GM08714 (cell line): ENCODE measurements at regions not wholly inside any gene's neighbourhood (a gene's known extent, or its start where the extent isn't known, plus 50 kb on each side); places are given as distances from the start of the nearest gene placed in this dataset.
"Not testable (repeated sequence)": the region's sequence is repeated elsewhere in the genome, so short reads cannot be mapped to it uniquely, and the experiment has no call there.

Source experiments
- H3K4me3 ChIP-seq: fragments of 200-500 bp; sonication (Bioruptor generic); 2 replicates; pipeline ENCODE4 v1.5.1; 2014; ENCODE audit warnings: mild to moderate bottlenecking, low read length, inconsistent platforms
- ZNF274 ChIP-seq: IDR thresholded peaks from 2 replicates; pipeline ENCODE4 v1.6.1; 2012; ENCODE audit warnings: mild to moderate bottlenecking, low read depth, low read length

DNA sequence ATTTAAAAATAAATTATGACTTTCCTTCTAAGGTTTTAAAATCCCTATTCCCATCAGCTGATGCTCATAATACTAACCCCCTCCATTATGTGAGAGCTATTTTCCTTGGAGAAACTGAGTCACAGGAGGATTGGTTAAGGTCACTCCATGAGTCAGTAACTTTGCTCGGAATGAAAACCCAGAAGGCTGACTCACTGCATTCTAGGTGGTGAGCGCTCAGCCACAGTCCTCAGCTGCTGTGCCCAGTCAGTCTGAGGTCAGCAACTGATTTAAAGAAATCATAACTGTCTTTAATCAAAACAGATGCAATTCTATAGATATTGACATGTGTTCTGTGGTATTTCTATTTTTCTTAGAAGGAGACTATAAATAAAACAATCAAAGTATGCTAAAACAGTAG lies 359.2 kb downstream of the GJA1 start:
- TF ChIP-seq ZNF274, result no peak
- H3K4me3 ChIP-seq, result no peak overlapping the region

DNA sequence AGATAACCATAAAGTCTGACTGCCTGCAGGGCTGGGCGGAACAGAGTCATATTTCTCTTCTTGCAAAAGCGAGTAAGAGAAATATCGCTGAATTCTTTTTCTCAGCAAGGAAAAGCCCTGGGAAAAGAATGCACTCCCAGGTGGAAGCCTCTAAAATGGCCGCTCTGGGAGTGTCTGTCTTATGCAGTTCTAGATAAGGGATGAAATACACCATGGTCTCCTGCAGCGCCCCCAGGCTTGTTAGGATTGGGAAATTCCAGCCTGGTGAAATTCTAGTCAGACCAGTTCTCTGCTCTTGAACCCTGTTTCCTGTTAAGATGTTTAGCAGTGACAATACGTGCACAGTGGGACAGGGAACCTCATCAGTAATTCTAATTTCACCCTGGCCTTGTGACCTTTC lies 362.2 kb downstream of the GJA1 start:
- H3K4me3 ChIP-seq, result not testable (repeated sequence)

DNA sequence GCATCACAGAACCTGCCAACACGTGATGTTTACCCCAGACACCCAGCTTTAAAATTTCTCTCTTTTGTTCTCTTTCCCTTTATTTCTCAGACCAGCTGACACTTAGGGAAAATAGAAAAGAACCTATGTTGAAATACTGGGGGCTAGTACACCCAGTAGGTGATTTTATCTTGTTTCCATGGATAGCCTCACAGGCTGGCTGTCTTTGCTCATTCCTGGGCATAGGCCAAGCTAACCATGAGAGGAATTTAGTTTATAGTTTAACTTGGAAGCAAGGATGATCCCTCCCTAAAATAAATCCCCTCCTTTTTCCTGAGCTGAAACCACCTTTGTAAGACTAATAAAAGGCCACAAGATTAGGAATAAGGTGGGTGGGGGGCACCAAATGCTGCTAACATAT lies 362.7 kb downstream of the GJA1 start:
- not testable (repeated sequence) for H3K4me3 ChIP-seq

DNA sequence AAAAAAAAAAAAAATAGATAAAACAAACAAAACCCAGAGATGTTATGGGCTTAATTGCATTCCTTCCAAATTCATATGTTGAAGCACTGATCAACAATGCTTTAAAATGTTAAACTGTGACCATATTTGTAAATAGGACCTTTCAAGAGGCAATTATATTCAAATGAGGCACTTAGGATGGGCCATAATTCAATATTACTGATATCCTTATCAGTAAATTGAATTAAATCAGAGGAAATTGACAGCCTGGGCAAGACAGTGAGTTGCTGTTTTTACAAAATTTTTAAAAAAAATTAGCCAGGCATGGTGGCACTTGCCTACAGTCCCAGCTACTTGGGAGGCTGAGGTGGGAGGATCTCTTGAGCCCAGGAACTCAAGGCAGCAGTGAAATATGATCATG lies 364.1 kb downstream of the GJA1 start:
- TF ChIP-seq ZNF274, result no peak
- H3K4me3 ChIP-seq, result no peak overlapping the region

DNA sequence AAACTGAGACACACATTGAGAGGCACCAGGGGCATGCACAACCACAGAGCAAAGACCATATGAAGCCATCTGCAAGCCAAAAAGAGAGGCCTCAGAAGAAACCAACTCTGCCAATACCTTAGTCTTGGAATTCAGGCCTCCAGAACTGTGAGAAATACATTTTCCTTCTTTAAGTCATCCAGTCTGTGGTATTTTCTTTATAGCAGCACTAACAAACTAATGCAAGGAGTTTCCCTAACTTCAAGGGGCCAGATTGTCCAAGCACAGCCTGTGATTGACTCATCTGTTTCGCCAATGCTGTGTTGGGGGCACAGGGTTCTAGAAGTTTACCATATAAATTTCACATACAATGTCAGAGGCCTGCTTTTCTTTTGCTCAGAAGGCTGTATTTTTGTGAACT lies 364.6 kb downstream of the GJA1 start:
- no peak for TF ChIP-seq ZNF274

DNA sequence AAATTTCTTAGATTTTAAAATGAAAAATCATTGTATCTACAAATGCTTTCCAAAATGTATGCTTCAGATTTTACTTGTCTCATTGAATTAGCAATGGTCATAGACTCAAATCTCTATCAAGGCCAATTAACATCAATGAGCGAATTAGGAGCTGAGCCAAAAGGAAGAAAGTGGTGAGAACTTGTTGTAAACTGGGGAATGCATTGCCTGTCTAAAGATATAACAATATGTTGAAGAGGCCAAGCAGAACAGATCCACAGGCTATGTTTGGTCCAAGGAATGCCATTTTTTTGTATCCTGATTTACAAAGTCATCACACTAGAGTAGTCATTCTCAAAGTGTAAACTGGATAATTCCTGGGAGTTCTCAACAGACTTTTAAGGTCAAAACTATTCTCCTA lies 370.7 kb downstream of the GJA1 start:
- no peak for TF ChIP-seq ZNF274
- no peak overlapping the region for H3K4me3 ChIP-seq

More for the DNA sequence above, 364.6 kb downstream of the GJA1 start:
- no peak overlapping the region for H3K4me3 ChIP-seq

DNA sequence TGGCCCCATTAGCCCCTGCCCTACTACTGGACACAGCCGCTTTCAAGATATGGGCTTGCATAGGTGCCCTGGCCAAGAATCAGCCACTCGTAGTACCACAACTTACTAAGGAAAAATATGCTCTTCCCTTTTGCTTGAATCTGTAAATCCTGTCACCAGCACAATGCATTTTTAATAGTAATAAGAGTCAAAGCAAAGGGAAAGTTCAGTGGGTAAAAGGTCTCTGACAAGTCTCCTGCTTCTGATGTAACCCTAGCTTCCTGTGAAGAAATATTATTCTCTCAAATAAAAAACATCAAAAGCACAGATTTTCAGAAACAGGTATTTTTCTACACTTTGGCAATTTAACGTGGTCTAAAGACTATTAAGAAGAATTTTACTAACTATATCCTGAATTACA lies 373.8 kb downstream of the GJA1 start:
- TF ChIP-seq ZNF274, result no peak
- no peak overlapping the region for H3K4me3 ChIP-seq

DNA sequence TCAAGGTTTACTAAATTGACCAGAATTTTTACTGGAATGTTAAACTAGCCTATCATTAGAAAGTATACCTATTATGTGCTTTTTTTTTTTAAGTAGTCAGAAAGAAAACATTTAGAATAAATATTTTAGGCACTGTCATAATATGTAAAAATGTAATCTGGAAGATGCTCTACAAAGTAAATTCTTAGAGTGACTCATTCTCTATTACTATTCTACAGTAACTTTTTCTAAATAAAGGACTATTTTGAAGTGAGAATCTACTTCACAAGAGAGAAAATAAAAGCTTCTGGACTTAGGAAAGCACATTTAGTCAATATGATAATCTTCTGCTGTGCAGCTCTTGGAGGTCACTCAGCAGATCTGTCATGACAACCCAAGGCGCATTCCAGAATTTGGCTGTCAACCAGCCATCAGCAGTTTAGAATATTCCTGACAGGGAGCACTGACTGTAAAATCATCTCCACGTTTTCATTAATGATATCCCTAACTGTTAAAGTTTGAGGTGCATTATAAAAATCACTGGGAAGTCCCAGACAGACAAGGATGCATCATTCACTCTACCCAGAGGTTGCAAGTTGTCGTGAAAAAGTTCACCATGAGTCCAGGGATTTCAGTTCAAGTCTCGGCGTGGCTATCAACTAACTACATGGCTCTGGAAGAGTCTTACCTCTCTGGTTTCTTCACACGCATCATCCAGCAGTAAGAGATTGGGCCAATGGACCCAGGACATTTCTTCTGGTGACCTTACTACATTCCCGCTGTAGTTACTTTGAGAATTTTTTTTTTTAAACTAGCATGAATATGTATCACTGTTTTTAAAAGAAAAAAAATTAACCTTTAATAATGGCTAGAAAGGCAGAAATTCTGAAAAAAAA lies 374.9 kb downstream of the GJA1 start:
- no peak for TF ChIP-seq ZNF274
- H3K4me3 ChIP-seq, result no peak overlapping the region

DNA sequence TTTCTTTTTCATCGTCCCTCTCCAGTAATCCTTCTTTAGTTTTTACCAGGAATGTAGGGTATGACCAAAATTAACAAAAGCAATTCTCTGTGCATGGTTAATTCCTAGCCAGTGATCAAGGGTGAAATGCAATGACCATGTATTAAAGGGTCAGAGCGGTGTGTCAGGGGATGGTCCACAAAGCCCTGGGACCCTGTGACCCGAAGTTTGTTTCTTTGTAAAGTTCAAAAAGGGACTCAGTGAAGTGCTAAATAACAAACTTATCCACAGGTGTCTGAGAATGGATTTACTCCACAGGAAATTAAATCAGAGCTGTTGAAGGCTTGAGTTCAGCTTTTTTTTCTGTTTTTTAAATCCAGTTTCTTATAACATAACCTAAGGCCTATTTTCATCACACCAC lies 375.7 kb downstream of the GJA1 start:
- no peak overlapping the region for H3K4me3 ChIP-seq
- no peak for TF ChIP-seq ZNF274

DNA sequence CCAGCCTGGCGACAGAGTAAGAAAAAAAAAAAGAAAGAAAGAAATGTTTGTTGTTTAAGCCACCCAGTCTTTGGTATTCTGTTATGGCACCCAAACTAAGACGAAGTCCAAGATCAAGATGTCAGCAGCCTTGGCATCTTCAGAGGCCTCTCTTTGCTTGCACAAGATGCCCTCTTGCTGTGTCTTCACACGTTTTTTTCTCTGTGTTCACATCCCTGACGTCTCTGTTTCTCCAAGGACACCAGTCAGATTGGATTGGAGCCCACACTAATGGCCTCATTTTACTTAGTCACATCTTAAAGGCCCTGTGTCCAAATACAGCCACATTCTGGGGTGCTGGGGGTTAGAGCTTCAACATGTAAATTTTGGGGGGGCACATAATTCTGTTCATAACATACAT lies 380.9 kb downstream of the GJA1 start:
- H3K4me3 ChIP-seq, result no peak overlapping the region
- no peak for TF ChIP-seq ZNF274

DNA sequence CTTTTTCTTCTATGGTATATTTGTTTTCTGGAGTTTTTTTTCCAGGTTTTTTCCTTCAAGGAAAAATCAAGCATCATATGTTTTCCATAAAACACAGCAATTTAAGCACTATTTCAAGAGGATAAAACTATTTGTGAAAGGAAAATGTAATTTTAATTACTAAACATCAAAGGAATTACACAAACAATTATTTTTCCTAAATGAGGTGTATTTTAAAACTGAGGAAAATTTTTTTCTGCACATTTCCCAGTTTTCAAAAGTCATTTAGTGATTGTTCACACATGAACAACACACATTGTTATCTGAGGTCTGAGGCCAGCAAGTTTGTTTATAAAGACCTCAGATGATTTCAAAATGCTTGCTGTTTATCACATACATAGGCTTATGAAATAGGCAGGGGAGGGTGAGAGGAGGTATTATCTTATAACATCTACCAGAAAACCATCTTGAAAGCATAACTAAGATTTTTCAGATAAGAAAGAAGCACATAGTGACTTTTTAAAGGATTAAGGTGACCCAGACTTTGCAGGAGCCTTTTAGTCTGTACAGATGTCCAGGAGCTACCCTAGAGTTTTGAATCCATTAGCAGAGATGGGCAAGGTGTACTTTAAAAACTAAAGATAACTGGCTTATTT lies 381.6 kb downstream of the GJA1 start:
- no peak overlapping the region for H3K4me3 ChIP-seq
- no peak for TF ChIP-seq ZNF274

DNA sequence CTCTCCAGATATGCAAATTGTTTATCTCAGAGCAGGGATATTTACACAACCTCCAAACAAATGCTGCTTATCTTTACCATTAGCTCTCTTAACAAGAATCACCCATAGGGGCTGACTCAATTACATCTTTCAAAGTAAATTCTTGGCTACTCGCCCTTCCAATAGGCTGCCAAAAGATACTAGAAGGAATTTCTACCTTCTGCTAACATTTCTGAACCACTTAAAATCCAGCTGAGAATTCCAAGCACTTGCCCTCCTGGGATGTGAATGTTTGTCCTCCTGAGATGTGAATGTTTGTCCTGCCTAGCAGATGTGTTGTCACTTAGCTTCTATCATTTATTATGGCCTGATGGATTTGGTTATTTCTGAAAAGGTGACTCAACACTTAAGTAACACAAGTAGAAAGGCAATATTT lies 388.0 kb downstream of the GJA1 start:
- no peak overlapping the region for H3K4me3 ChIP-seq
- no peak for TF ChIP-seq ZNF274

DNA sequence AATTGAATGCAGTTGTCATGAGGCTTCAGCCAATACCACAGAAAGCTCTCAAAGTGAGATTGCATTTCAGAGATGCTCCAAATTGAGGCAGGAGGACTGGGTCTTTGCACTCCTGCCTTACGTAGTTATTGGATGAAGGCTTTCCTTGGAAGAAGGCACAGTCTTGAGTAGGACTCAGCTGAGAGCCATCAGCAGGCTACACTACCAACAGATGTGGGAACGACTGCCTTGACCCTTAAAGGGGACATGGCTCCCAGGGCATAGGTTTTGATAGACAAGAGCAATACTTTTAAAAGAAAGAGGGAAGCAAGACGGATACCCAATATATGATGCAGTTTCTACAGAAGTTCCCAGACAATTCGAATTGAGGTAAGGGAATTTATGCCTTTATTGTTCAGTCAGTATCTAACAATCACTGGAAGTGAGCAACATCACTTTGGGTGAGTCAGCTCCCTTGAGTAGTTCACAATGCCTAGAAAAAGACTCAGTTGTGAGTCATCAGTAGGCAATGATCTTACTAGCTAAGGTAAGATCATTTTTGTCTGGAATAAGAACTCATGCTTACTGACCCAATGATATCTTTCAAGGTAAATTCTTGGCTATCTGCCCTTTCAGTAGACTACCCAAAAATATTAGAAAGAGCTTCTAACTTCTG lies 390.8 kb downstream of the GJA1 start:
- TF ChIP-seq ZNF274, result no peak
- H3K4me3 ChIP-seq, result no peak overlapping the region

DNA sequence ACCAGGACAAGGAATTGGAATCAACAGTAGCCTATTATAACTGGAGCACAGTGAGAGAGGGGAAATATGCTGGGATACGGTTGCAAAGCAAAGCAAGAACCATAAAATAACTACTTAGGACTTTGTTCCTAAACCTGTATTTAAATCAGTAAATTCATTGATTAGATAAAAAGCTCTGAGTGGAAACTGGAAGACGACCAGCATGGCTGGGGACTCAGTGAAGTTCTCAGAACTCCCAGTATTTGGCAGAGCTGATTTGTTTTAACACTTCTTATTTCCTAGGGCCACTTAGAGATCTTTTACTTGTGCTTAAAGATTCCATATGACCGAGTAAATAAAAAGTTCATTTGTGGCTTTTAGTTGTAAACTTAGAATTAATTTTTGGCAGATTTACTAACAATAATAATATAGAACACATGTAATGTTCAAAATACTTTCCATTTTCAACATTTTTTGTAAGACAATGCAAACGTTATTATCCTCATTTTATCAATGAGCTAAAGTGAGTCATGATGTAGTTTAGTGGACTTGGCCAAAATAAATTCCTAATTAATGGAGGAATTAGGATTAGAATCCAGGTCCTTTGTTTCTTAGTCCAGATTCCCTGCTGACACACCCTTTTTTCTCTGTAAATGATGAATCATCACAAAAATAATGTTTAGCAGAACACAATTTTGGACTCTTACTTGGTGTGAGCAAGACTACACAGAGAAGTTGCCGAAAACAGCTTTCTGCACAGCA lies 392.9 kb downstream of the GJA1 start:
- no peak for TF ChIP-seq ZNF274
- no peak overlapping the region for H3K4me3 ChIP-seq
